Activated CD4-positive, alpha-beta T cell treated with anti-CD3 and anti-CD28 coated beads, Interleukin-2, amount 10 ng/mL, durations not matched to agents 7 days and 5 days (primary cell): ENCODE measurements at regions not wholly inside any gene's neighbourhood (a gene's known extent, or its start where the extent isn't known, plus 50 kb on each side); places are given as distances from the start of the nearest gene placed in this dataset.

Experiments used
- CTCF ChIA-PET: fragments of 350-600 bp; sonication (Branson Sonifier 250); formaldehyde crosslinking; loops from one replicate; lab custom pipeline; 2021; ENCODE audit warnings: antibody characterized with exemption; lab: Charles Lee
- POLR2A ChIA-PET: fragments of 350-600 bp; sonication (Branson Sonifier 250); formaldehyde crosslinking; loops from one replicate; lab custom pipeline; 2021; ENCODE audit warnings: antibody characterized with exemption; lab: Charles Lee
- DNase-seq: peaks from one replicate; pipeline ENCODE4 v3.0.0-alpha.2; 2020
- H3K27ac Mint-ChIP-seq: one replicate; pipeline ENCODE4 v1.8.0; 2021; ENCODE audit warnings: mild to moderate bottlenecking, moderate library complexity, mixed read lengths
- H3K27me3 Mint-ChIP-seq: one replicate; pipeline ENCODE4 v1.8.0; 2021; ENCODE audit warnings: mixed read lengths
- H3K36me3 Mint-ChIP-seq: one replicate; pipeline ENCODE4 v1.8.0; 2021; ENCODE audit warnings: low read depth, mixed read lengths
- H3K4me1 Mint-ChIP-seq: one replicate; pipeline ENCODE4 v1.8.0; 2021; ENCODE audit warnings: mixed read lengths
- H3K4me3 Mint-ChIP-seq: one replicate; pipeline ENCODE4 v1.8.0; 2021; ENCODE audit warnings: mild to moderate bottlenecking, moderate library complexity, mixed read lengths
- H3K9me3 Mint-ChIP-seq: one replicate; pipeline ENCODE4 v1.8.0; 2021; ENCODE audit warnings: mixed read lengths

DNA sequence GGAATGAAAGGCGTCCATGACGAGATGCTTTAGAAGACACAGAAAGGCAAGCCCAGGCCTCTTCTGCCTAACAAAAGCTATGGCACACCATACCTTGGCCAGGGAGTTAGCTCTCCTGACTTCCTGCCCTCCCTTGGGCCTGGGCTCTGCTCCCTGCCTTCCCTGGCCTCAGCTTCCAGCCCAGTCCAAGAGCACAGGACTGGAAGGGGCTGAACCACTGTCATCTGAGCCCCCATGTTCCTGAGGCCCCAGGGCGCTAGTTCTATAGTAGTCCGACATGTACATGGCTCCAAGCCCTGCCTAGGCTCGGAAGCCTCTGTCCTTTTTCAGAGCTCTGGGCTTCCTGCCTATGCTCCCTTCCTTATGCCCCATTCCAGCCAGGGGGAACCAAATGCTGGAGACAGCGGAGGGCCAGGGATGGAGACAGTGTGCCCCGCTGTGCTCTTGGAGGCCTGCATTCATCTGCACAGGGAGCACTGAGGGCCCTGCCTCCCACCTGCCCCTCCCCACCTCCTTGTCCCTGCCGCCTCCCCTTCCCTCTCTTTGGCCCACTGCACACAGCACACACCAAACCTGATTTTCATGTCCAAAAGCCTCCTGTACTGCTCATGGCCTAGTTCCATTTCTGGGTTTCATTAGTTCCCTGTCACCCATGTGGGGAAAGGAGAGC, 240.1 kb downstream of the RHOU start:
- H3K9me3 Mint-ChIP-seq, result no peaks in the 10 kb centered on the region
- ChIA-PET POLR2A (no interaction called here), CTCF (no interaction called here)
- no peaks in the 10 kb centered on the region for H3K36me3 Mint-ChIP-seq
- no peaks in the 10 kb centered on the region for H3K27me3 Mint-ChIP-seq
- no peak for DNase-seq
- no peak overlapping the region for H3K4me3 Mint-ChIP-seq
- H3K4me1 Mint-ChIP-seq, result peaks cover 3% of the 10 kb centered on the region
- H3K27ac Mint-ChIP-seq, result no peak overlapping the region

DNA sequence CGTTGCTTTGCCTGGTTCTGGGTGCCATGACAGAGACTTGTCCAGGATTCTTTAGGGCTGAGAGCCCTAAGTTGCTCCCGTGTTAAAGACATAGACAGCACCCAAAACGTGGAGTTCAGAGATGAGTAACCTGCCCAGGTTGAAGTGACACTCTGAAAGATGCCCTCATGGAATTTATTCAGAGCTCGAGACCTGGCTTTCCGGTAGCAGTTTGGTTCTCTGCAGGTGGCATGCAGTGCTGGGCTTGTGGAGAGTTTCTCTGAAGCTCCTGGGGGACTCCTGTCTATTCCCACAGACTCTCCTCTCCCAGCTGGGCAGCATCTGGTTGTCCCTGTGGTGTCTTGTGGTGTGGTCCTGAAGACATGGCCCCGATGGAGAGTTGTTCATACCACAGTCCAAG, 241.0 kb downstream of the RHOU start:
- H3K36me3 Mint-ChIP-seq, result no peaks in the 10 kb centered on the region
- H3K9me3 Mint-ChIP-seq, result no peaks in the 10 kb centered on the region
- H3K4me1 Mint-ChIP-seq, result peaks cover 3% of the 10 kb centered on the region
- DNase-seq, result no peak
- H3K27me3 Mint-ChIP-seq, result no peaks in the 10 kb centered on the region
- no peak overlapping the region for H3K27ac Mint-ChIP-seq
- no peak overlapping the region for H3K4me3 Mint-ChIP-seq
- ChIA-PET CTCF (interaction anchor here (0.6 kb wide), 1 partner anchor 515 kb away, joined by 3 read pairs; no protein-coding TSS in a partner anchor), POLR2A (no interaction called here)

DNA sequence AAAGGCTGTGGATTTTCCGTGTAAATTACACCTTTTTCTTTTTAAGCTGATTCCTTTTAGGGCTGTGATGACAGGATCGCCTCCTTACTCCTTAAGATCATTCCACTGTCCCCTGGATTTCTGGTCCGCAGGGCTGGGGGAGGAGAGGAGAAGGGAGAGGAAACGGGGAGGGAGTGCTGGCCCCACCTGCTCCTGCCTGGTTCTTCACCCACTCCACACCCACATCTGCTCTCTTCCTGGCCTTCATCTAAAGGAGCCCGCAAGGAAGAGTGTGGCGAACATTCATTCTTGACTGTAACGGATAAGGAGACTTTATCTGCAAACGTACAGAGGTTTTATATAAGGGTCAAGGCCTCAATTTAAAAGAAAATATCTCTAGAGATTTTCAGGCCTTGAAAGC, 242.0 kb downstream of the RHOU start:
- no peak for DNase-seq
- CTCF ChIA-PET, result interaction anchor here (0.7 kb wide), 1 partner anchor 171 kb away, joined by 3 read pairs; no protein-coding TSS in a partner anchor
- Mint-ChIP-seq H3K4me3 (no peak overlapping the region), H3K4me1 (peaks cover 3% of the 10 kb centered on the region), H3K36me3 (no peaks in the 10 kb centered on the region), H3K27me3 (no peaks in the 10 kb centered on the region), H3K27ac (no peak overlapping the region), H3K9me3 (no peaks in the 10 kb centered on the region)
- POLR2A ChIA-PET, result no interaction called here

DNA sequence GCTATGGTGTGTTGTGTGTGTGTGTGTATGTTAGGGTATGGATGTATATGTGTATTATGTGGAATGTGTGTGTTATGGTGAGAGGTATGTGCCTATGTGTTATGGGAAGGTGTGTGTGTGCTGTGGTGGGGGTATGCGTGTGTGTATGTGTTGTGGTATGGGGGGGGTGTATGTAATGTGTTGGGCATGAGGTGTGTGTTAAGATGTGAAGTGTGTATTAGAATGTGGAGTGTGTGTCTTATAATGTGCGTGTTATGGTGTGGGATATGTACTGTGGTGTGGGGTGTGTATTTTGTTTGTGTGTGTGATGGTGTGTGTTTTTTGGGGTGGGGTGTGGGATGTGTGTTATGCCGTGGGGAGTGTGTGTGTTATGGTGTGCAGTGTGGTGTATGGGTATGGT, 242.5 kb downstream of the RHOU start:
- CTCF ChIA-PET, result no interaction called here
- Mint-ChIP-seq H3K27ac (no peak overlapping the region), H3K9me3 (no peaks in the 10 kb centered on the region), H3K4me3 (no peak overlapping the region), H3K4me1 (no peaks in the 10 kb centered on the region), H3K27me3 (no peaks in the 10 kb centered on the region), H3K36me3 (no peaks in the 10 kb centered on the region)
- no peak for DNase-seq
- POLR2A ChIA-PET, result no interaction called here

DNA sequence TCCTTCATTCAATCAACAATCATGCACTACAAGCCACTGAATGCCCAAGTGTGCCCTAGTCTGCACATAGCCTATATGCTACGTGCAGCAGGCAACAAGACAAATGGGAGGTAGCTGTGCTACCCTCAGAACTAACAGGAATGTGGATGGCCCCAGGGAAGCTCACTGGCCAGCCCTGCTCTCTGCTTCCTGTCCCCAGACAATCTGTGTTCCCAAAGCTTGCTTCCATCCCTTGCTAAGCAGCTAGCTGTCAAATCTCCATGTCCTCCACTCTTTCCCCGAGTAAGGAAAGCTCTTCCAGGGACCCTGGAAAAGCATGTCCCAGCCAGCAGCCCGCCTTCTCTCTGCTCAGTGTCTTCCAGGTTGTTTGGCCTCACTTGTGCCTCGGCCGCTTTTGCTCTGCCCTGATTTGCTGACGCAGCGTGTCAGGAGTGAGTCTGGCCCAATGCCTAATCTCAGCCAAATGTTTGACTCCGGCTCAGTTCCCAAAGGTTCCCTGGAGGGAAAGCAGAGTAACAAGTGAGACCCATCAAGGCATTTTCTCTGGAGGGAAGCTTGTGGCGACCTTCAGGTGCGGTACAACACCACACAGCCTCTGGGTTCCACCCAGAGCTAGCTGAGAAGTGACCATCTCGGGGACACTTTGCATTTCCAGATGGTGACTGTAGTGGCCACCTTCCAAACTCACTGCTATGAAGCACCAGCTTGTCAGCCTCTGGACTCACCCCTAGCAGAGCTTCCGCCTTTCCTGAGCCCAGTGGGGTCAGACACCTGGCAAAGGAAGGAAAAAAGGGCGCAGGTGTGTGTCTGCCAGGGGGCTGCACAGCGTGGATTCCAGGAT, 243.4 kb downstream of the RHOU start:
- ChIA-PET CTCF (interaction anchor here (0.6 kb wide), 1 partner anchor 19 kb away, joined by 3 read pairs; no protein-coding TSS in a partner anchor), POLR2A (no interaction called here)
- Mint-ChIP-seq H3K27me3 (no peaks in the 10 kb centered on the region), H3K36me3 (no peaks in the 10 kb centered on the region), H3K9me3 (no peaks in the 10 kb centered on the region), H3K27ac (no peak overlapping the region), H3K4me3 (no peak overlapping the region), H3K4me1 (no peaks in the 10 kb centered on the region)
- no peak for DNase-seq

DNA sequence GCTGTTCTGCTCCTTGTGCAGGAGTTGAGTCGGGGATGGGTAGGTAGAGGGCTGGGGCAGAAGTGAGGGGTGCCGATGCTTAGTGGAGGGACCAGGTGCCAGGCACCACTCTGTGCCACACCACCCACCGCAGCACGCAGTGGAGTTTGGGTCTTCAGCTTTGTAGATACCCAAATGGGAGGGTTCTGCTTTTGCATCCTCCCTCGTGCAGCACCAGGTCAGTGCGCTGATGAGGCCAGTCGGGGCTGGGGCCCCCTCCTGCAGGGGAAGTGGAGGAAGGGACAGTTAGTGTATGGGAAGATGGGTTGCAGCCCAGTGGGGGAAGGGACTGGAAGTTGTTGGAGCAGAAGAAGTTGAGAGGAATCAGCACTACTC, 244.0 kb downstream of the RHOU start:
- Mint-ChIP-seq H3K27ac (no peak overlapping the region), H3K9me3 (no peaks in the 10 kb centered on the region), H3K4me1 (no peaks in the 10 kb centered on the region), H3K27me3 (no peaks in the 10 kb centered on the region), H3K36me3 (no peaks in the 10 kb centered on the region), H3K4me3 (no peak overlapping the region)
- ChIA-PET CTCF (interaction anchor here (0.6 kb wide), 1 partner anchor 19 kb away, joined by 3 read pairs; no protein-coding TSS in a partner anchor), POLR2A (no interaction called here)
- DNase-seq, result no peak

DNA sequence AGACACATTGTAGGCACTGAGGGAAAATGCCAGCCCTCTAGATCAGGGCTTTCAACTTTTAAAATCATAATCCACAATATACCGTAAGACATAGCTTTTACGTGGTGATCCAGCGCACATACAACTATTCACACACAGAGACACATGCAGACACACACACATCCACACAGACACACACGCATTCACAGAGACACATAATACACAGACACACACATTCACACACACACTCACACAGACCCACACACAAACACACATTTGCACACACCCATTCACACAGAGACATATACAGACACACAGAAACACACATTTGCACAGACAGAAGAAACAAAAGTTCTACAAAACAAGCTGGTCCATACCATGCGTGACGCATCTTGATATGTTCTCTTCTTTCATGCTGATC, 244.5 kb downstream of the RHOU start:
- CTCF ChIA-PET, result no interaction called here
- H3K27me3 Mint-ChIP-seq, result no peaks in the 10 kb centered on the region
- H3K4me3 Mint-ChIP-seq, result no peak overlapping the region
- POLR2A ChIA-PET, result no interaction called here
- H3K27ac Mint-ChIP-seq, result no peak overlapping the region
- H3K9me3 Mint-ChIP-seq, result no peaks in the 10 kb centered on the region
- no peaks in the 10 kb centered on the region for H3K4me1 Mint-ChIP-seq
- no peak for DNase-seq
- H3K36me3 Mint-ChIP-seq, result no peaks in the 10 kb centered on the region

DNA sequence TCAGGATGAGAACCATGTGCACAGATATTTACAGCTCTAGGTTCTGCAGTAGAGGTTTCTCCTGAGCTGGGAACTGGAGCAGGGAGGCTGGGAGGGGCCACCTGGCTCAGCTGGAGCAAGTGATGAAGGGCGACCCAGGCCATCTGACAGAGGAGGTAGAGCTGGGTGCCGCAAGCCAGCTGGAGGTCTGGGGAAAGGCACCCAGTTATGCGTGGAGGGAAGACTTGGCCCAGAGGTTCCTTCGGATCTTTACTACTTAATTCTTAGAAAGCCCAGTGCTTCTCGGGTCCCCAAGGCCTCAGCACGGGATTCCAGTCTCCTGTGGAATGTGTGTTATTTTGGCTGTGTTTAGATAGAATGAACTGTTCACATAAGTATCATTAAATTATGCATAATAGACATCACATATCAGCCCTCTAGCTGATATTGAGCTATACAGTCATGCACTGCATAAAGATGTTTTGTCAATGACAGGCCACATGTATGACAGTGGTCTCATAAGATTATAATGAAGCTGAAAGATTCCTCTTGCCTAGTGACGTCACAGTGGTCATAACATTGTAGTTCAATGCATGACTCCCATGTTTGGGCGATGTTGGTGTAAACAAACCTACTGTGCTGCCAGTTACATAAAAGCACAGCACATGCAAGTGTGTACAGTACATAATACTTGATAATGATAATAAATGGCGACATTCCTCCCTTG, 245.1 kb downstream of the RHOU start:
- Mint-ChIP-seq H3K27ac (no peak overlapping the region), H3K4me3 (no peak overlapping the region), H3K27me3 (no peaks in the 10 kb centered on the region), H3K4me1 (no peaks in the 10 kb centered on the region), H3K36me3 (no peaks in the 10 kb centered on the region), H3K9me3 (no peaks in the 10 kb centered on the region)
- DNase-seq, result no peak
- CTCF ChIA-PET, result no interaction called here
- POLR2A ChIA-PET, result no interaction called here

DNA sequence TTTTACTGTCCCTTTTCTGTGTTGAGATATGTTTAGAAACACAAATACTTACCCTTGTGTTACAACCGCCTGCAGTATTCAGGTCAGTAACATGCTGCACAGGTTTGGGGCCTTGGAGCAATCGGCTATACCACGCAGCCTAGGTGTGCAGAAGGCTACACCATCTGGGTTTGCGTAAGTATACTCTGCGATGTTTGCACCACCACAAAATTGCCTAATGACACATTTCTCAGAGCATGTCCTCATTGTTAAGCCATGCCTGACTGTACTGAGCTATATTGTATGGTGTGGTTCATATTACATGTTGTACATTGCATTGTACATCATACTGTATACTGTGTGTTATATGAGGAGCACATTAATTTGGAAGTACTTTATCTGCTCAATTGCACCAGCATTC, 247.4 kb downstream of the RHOU start:
- DNase-seq, result no peak
- no peaks in the 10 kb centered on the region for H3K9me3 Mint-ChIP-seq
- H3K27me3 Mint-ChIP-seq, result no peaks in the 10 kb centered on the region
- no peak overlapping the region for H3K4me3 Mint-ChIP-seq
- H3K36me3 Mint-ChIP-seq, result no peaks in the 10 kb centered on the region
- CTCF ChIA-PET, result no interaction called here
- POLR2A ChIA-PET, result no interaction called here
- no peak overlapping the region for H3K27ac Mint-ChIP-seq
- H3K4me1 Mint-ChIP-seq, result no peaks in the 10 kb centered on the region

DNA sequence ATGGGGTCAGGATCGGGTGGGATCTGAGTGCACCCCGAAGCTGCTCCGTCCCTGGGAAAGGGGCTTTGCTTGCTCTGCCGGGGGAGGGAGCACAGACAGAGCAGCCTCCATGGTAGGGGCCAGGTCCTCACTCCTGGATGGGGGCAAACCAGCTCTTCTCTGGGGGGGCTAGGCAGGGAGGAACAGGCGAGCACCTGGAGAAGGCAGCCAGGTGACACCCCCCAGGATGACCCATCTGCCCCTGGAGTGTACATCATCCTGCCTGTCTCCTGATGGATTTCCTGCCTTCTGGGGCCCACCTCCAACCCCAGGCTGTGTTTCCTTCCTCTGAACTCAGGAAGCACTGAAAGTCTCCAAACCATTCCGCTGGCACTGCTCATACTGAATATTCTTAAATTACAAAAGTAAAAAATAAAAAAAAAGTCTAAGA, 248.0 kb downstream of the RHOU start:
- Mint-ChIP-seq H3K36me3 (no peaks in the 10 kb centered on the region), H3K27me3 (no peaks in the 10 kb centered on the region), H3K4me3 (no peak overlapping the region), H3K9me3 (no peaks in the 10 kb centered on the region), H3K4me1 (no peaks in the 10 kb centered on the region), H3K27ac (no peak overlapping the region)
- ChIA-PET POLR2A (interaction anchor here (0.6 kb wide), 1 partner anchor 493 kb away, joined by 10 read pairs; no protein-coding TSS in a partner anchor), CTCF (no interaction called here)
- no peak for DNase-seq

DNA sequence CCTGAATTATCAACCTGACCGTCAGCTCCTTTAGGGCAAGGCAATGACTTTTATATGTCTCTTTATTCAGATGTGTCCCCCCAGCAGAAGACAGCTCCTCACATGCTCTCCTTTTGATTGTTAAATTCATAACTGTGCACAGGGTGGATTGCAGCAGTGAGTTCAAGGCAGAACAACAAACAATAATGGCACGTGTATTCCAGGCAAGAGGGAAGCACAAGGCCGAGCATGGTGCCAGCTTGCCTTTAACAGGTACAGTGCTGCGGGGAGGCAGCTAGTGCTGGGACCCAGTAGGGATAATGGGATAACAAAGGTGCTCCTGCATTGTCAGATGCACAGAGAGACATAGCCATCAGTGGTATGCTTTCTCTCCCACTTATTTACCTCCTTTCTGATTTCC, 248.4 kb downstream of the RHOU start:
- POLR2A ChIA-PET, result interaction anchor here (0.6 kb wide), 1 partner anchor 493 kb away, joined by 10 read pairs; no protein-coding TSS in a partner anchor
- DNase-seq, result no peak
- H3K27ac Mint-ChIP-seq, result no peak overlapping the region
- H3K4me1 Mint-ChIP-seq, result no peaks in the 10 kb centered on the region
- H3K36me3 Mint-ChIP-seq, result no peaks in the 10 kb centered on the region
- H3K27me3 Mint-ChIP-seq, result no peaks in the 10 kb centered on the region
- no peak overlapping the region for H3K4me3 Mint-ChIP-seq
- CTCF ChIA-PET, result interaction anchor here (0.5 kb wide), 1 partner anchor 279 kb away, joined by 8 read pairs; no protein-coding TSS in a partner anchor
- H3K9me3 Mint-ChIP-seq, result no peaks in the 10 kb centered on the region

DNA sequence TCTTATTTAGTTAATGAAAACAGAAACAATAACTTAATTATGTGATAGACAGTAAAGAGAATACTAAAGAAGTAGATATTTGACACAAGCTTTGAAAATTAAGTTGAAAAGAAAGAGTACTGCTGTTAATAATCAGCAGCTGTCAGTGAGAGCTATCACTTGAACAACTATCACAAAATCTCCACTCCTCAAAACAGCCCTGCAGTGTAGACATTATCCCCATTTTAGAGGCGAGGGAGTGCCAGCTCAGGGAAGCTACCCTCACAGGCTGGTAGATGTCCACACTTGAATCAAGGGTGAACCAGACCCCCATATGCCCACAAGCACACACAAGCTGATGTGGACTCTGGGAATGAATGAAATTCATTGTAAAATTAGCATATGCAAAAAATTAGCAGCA, 248.8 kb downstream of the RHOU start:
- Mint-ChIP-seq H3K4me1 (no peaks in the 10 kb centered on the region), H3K36me3 (no peaks in the 10 kb centered on the region), H3K27ac (no peak overlapping the region), H3K9me3 (no peaks in the 10 kb centered on the region), H3K4me3 (no peak overlapping the region), H3K27me3 (no peaks in the 10 kb centered on the region)
- DNase-seq, result no peak
- ChIA-PET POLR2A (interaction anchor here (0.6 kb wide), 1 partner anchor 492 kb away, joined by 10 read pairs; no protein-coding TSS in a partner anchor), CTCF (interaction anchor here (0.5 kb wide), 1 partner anchor 278 kb away, joined by 8 read pairs; no protein-coding TSS in a partner anchor)
